Thyroid gland (tissue), 4 donors: ENCODE measurements at regions not wholly inside any gene's neighbourhood (a gene's known extent, or its start where the extent isn't known, plus 50 kb on each side); places are given as distances from the start of the nearest gene placed in this dataset.

Source experiments
- DNase-seq, 2 donors: peaks; one replicate each; pipeline ENCODE4 v3.0.0-alpha.2; 2019
- H3K27ac ChIP-seq, 3 donors: fragments of 200-600 bp; sonication (generic); 1 replicate in 2 of 3; 2 replicates in 1 of 3; pipeline ENCODE4 v1.5.1; 2016 to 2019; ENCODE audit warnings: mild to moderate bottlenecking in 1 of 3, moderate library complexity in 1 of 3
- H3K27me3 ChIP-seq: fragments of 200-600 bp; sonication (generic); one replicate; pipeline ENCODE4 v1.5.1; 2019
- H3K36me3 ChIP-seq, 2 donors: fragments of 200-600 bp; sonication (generic); one replicate each; pipeline ENCODE4 v1.5.1; 2016 to 2019
- H3K4me1 ChIP-seq, 2 donors: fragments of 200-600 bp; sonication (generic); one replicate each; pipeline ENCODE4 v1.5.1; 2017 to 2019
- H3K4me3 ChIP-seq, 3 donors: fragments of 200-600 bp; sonication (generic); replicated peaks in 1 of 3; 1 replicate in 2 of 3; 2 replicates in 1 of 3; pipeline ENCODE4 v1.5.1; 2016; ENCODE audit warnings: mild to moderate bottlenecking in 1 of 3
- H3K9me3 ChIP-seq: fragments of 200-600 bp; sonication (generic); one replicate; pipeline ENCODE4 v1.5.1; 2017
- CTCF ChIP-seq, 6 experiments: fragments of 200-600 bp in 3 of 6; fragments of 450-650 bp in 3 of 6; sonication (generic) in 3 of 6; IDR thresholded peaks; one replicate each; pipeline ENCODE4 v1.5.1; 2016 to 2019; ENCODE audit warnings: antibody characterized with exemption in 6 of 6, mild to moderate bottlenecking in 2 of 6, inconsistent platforms in 1 of 6, moderate library complexity in 1 of 6
- POLR2A ChIP-seq, 2 donors: fragments of 450-650 bp; IDR thresholded peaks; one replicate each; pipeline ENCODE4 v1.6.1; 2017; ENCODE audit warnings: antibody characterized with exemption in 2 of 2, mild to moderate bottlenecking in 2 of 2, moderate library complexity in 1 of 2
- WGBS, 2 donors: methylation state at CpG; one replicate each; pipeline ENCODE4 v1.1.5; 2017; 5-methylcytosine and 5-hydroxymethylcytosine counted together
- intact Hi-C: fragments of 100-400 bp; cut with DNase I; formaldehyde crosslinking; loops from one replicate; pipeline ENCODE4 v1.15.1; 2023

GRCh38 chr3:59425371-59425770 is 375.5 kb upstream of the CFAP20DC start:
- DNase-seq: peak; percentile 14 to 19
- intact Hi-C loops: no loop called here
- no peaks in the 10 kb centered on the region for H3K9me3 ChIP-seq
- TF ChIP-seq POLR2A (IDR thresholded peaks at IDR 0.05) (no peak), CTCF (IDR thresholded peaks at IDR 0.05) (no peak)
- peaks cover 0 to 18% of the 10 kb centered on the region in 2 donors for H3K4me1 ChIP-seq
- peak overlapping the region in 1 of 3 donors; percentile 31 for H3K27ac ChIP-seq
- no peak overlapping the region for H3K4me3 ChIP-seq
- no peaks in the 10 kb centered on the region for H3K36me3 ChIP-seq
- H3K27me3 ChIP-seq: no peaks in the 10 kb centered on the region
- WGBS, 2 donors: 18 to 20% methylated on average over 8 of the region's 8 CpGs

- intact Hi-C loops: no loop called here
- no peak for DNase-seq
- Histone ChIP-seq H3K9me3 (no peaks in the 10 kb centered on the region), H3K27ac (no peak overlapping the region), H3K4me1 (peaks cover 0 to 18% of the 10 kb centered on the region in 2 donors), H3K4me3 (no peak overlapping the region), H3K36me3 (no peaks in the 10 kb centered on the region), H3K27me3 (no peaks in the 10 kb centered on the region)
- TF ChIP-seq CTCF (IDR thresholded peaks at IDR 0.05) (no peak), POLR2A (IDR thresholded peaks at IDR 0.05) (no peak)
- 75 to 82% methylated on average over 10 of the region's 10 CpGs for WGBS, 2 donors
These were observed 374.6 kb upstream of the CFAP20DC start for GRCh38 chr3:59424268-59425010.

GRCh38 chr3:59423707-59424106 is 373.9 kb upstream of the CFAP20DC start:
- Histone ChIP-seq H3K4me3 (no peak overlapping the region), H3K36me3 (no peaks in the 10 kb centered on the region), H3K27me3 (no peaks in the 10 kb centered on the region), H3K9me3 (no peaks in the 10 kb centered on the region), H3K4me1 (peaks cover 0 to 18% of the 10 kb centered on the region in 2 donors), H3K27ac (no peak overlapping the region)
- intact Hi-C loops: no loop called here
- no peak for DNase-seq
- no peak for TF ChIP-seq POLR2A (IDR thresholded peaks at IDR 0.05)
- TF ChIP-seq CTCF (IDR thresholded peaks at IDR 0.05): no peak
- WGBS, 2 donors: 83 to 89% methylated on average over 11 of the region's 11 CpGs

GRCh38 chr3:59422312-59422711 is 372.5 kb upstream of the CFAP20DC start:
- Histone ChIP-seq H3K9me3 (no peaks in the 10 kb centered on the region), H3K27ac (no peak overlapping the region), H3K27me3 (no peaks in the 10 kb centered on the region), H3K36me3 (no peaks in the 10 kb centered on the region), H3K4me3 (no peak overlapping the region), H3K4me1 (peaks cover 0 to 18% of the 10 kb centered on the region in 2 donors)
- DNase-seq: no peak
- no peak for TF ChIP-seq POLR2A (IDR thresholded peaks at IDR 0.05)
- TF ChIP-seq CTCF (IDR thresholded peaks at IDR 0.05): no peak
- WGBS, 2 donors: 82 to 88% methylated on average over 4 of the region's 4 CpGs
- intact Hi-C loops: no loop called here

DNA sequence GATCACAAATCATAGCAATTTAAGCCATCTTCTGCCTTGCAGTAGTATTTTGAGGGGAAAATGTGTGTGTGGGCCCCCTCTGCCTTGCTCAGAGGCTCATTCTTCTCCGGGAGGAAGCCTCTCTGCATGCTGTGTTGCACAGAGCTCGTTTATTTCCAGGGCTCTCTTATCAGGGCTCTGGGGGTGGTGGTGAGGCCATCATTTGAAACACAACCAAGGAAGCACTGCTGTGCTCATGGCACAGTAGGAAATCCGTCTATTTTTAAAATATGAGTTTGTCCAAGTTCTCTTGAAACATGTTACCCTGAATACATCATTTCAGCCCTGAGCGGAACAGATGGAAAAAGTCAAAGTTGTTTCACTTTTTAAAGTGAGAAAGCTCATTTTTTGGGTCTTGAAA is 369.0 kb upstream of the CFAP20DC start:
- no peak for TF ChIP-seq POLR2A (IDR thresholded peaks at IDR 0.05)
- TF ChIP-seq CTCF (IDR thresholded peaks at IDR 0.05): no peak
- no peaks in the 10 kb centered on the region for H3K27me3 ChIP-seq
- intact Hi-C loops: no loop called here
- WGBS, 2 donors: 65 to 69% methylated on average over 4 of the region's 4 CpGs
- no peak overlapping the region for H3K27ac ChIP-seq
- H3K4me3 ChIP-seq: no peak overlapping the region
- no peaks in the 10 kb centered on the region for H3K4me1 ChIP-seq
- no peaks in the 10 kb centered on the region for H3K36me3 ChIP-seq
- no peaks in the 10 kb centered on the region for H3K9me3 ChIP-seq
- no peak for DNase-seq
